DOHH2 (cell line): ENCODE measurements at regions not wholly inside any gene's neighbourhood (a gene's known extent, or its start where the extent isn't known, plus 50 kb on each side); places are given as distances from the start of the nearest gene placed in this dataset.

ENCODE experiments used
- H3F3A ChIP-seq: fragments of 200-600 bp; sonication (generic), shearing (Covaris generic); 2 replicates; pipeline ENCODE4 v1.6.0; 2016; ENCODE audit warnings: antibody characterized with exemption, mild to moderate bottlenecking; ENCODE audit not compliant: control insufficient read depth, insufficient read depth
- H3K27ac ChIP-seq: fragments of 200-600 bp; sonication (generic); 2 replicates; pipeline ENCODE4 v1.5.1; 2014; ENCODE audit warnings: low read depth, mild to moderate bottlenecking, low read length, moderate library complexity
- H3K27me3 ChIP-seq: fragments of 200-600 bp; sonication (generic); 2 replicates; pipeline ENCODE4 v1.6.1; 2014; ENCODE audit warnings: mild to moderate bottlenecking, low read length, mixed read lengths; ENCODE audit not compliant: control insufficient read depth
- H3K36me3 ChIP-seq: fragments of 200-600 bp; sonication (generic); 2 replicates; pipeline ENCODE4 v1.6.1; 2014; ENCODE audit warnings: mild to moderate bottlenecking, low read length, moderate library complexity, mixed read lengths; ENCODE audit not compliant: control insufficient read depth
- H3K4me1 ChIP-seq: fragments of 200-600 bp; sonication (generic); 2 replicates; pipeline ENCODE4 v1.6.1; 2014; ENCODE audit warnings: mild to moderate bottlenecking, low read length, mixed read lengths; ENCODE audit not compliant: control insufficient read depth
- H3K4me2 ChIP-seq: fragments of 200-600 bp; sonication (generic); 2 replicates; pipeline ENCODE4 v1.6.0; 2014; ENCODE audit warnings: mild to moderate bottlenecking, low read length, moderate library complexity
- H3K4me3 ChIP-seq: fragments of 200-600 bp; sonication (generic); 2 replicates; pipeline ENCODE4 v1.5.1; 2014; ENCODE audit warnings: mild to moderate bottlenecking, low read length, mixed read lengths
- H3K79me2 ChIP-seq: fragments of 200-600 bp; sonication (generic); 2 replicates; pipeline ENCODE4 v1.6.1; 2014; ENCODE audit warnings: mild to moderate bottlenecking, low read length, mixed read lengths; ENCODE audit not compliant: control insufficient read depth
- H3K9me2 ChIP-seq: fragments of 200-600 bp; sonication (generic); replicated peaks from 2 replicates; pipeline ENCODE4 v1.6.1; 2014; ENCODE audit warnings: mild to moderate bottlenecking, low read length, mixed read lengths; ENCODE audit not compliant: control insufficient read depth
- H3K9me3 ChIP-seq: fragments of 200-600 bp; sonication (generic); 2 replicates; pipeline ENCODE4 v1.6.1; 2014; ENCODE audit warnings: antibody characterized with exemption, low read length, mixed read lengths; ENCODE audit not compliant: control insufficient read depth, insufficient read depth
- H4K20me1 ChIP-seq: fragments of 200-600 bp; sonication (generic); 2 replicates; pipeline ENCODE4 v1.6.0; 2014; ENCODE audit warnings: low read depth, mild to moderate bottlenecking, antibody characterized with exemption, low read length, moderate library complexity; ENCODE audit not compliant: control insufficient read depth, insufficient read depth
- EZH2phosphoT487 ChIP-seq: fragments of 200-600 bp; sonication (generic); IDR thresholded peaks from 2 replicates; pipeline ENCODE4 v1.6.1; 2017; ENCODE audit warnings: borderline replicate concordance, mild to moderate bottlenecking, antibody characterized with exemption, low read length, moderate library complexity, mixed read lengths
- TF ChIP-seq, protein P1 (sequence below): fragments of 200-600 bp; sonication (generic); IDR thresholded peaks from one replicate; pipeline ENCODE4 v1.5.1; 2014; ENCODE audit warnings: antibody characterized with exemption, mild to moderate bottlenecking, low read depth, low read length; ENCODE audit not compliant: poor library complexity, severe bottlenecking

DNA sequence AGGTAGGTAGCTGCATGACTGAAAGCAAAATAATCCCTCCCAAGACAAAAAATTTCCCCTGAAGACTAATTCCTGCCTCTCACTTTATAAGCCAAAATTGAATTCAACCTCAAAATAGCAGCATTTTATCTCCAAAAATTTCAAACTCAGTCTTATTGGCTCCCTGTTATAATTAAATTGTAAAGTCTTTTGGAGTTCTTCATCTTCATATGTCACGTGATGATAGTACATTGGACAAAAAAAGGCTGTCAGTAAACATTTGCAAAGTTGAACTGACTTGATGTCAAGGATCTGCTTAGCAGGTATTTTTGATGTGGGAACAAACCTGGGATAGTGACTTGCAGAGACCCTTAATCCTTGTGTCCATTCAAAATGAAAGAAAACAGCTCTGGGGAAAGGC, 98.4 kb upstream of the SPRED1 start:
- no peaks in the 10 kb centered on the region for H4K20me1 ChIP-seq
- no peaks in the 10 kb centered on the region for H3K4me1 ChIP-seq
- TF ChIP-seq, protein P1, sequence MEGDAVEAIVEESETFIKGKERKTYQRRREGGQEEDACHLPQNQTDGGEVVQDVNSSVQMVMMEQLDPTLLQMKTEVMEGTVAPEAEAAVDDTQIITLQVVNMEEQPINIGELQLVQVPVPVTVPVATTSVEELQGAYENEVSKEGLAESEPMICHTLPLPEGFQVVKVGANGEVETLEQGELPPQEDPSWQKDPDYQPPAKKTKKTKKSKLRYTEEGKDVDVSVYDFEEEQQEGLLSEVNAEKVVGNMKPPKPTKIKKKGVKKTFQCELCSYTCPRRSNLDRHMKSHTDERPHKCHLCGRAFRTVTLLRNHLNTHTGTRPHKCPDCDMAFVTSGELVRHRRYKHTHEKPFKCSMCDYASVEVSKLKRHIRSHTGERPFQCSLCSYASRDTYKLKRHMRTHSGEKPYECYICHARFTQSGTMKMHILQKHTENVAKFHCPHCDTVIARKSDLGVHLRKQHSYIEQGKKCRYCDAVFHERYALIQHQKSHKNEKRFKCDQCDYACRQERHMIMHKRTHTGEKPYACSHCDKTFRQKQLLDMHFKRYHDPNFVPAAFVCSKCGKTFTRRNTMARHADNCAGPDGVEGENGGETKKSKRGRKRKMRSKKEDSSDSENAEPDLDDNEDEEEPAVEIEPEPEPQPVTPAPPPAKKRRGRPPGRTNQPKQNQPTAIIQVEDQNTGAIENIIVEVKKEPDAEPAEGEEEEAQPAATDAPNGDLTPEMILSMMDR: no peak
- no peak for TF ChIP-seq EZH2phosphoT487
- H3K9me3 ChIP-seq: peaks cover 5% of the 10 kb centered on the region; the same call in 1 of the 2 replicates
- H3K27me3 ChIP-seq: no peaks in the 10 kb centered on the region
- H3K4me3 ChIP-seq: no peak overlapping the region
- H3K36me3 ChIP-seq: no peaks in the 10 kb centered on the region
- H3F3A ChIP-seq: no peaks in the 10 kb centered on the region
- no peaks in the 10 kb centered on the region for H3K9me2 ChIP-seq
- H3K27ac ChIP-seq: no peak overlapping the region
- H3K79me2 ChIP-seq: no peaks in the 10 kb centered on the region
- no peak overlapping the region for H3K4me2 ChIP-seq

DNA sequence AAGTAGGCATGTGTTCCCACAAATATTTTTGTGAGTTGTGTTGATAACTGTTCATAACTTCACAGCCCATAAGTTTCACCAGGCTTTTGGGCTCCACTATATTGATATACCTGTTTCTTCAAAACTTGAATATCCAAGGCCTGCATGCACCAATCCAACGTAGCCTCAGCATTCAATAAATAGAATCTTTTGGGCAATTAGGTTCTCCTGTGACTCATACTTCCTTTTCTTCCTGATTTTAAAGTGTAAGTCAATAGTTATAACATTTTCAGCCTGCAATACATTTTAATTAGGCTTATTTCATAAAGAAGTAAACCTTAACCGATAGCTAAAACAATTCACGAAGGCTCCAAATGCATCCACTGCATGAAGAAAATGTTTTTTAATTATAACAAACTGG, 97.8 kb upstream of the SPRED1 start:
- Histone ChIP-seq H3K4me2 (no peak overlapping the region), H3K27me3 (no peaks in the 10 kb centered on the region), H3K4me3 (no peak overlapping the region), H3K79me2 (no peaks in the 10 kb centered on the region), H3K9me3 (peaks cover 5% of the 10 kb centered on the region; the same call in 1 of the 2 replicates), H3K36me3 (no peaks in the 10 kb centered on the region), H3F3A (no peaks in the 10 kb centered on the region), H3K27ac (no peak overlapping the region), H3K9me2 (no peaks in the 10 kb centered on the region), H3K4me1 (no peaks in the 10 kb centered on the region), H4K20me1 (no peaks in the 10 kb centered on the region)
- TF ChIP-seq, protein P1: no peak
- no peak for TF ChIP-seq EZH2phosphoT487

DNA sequence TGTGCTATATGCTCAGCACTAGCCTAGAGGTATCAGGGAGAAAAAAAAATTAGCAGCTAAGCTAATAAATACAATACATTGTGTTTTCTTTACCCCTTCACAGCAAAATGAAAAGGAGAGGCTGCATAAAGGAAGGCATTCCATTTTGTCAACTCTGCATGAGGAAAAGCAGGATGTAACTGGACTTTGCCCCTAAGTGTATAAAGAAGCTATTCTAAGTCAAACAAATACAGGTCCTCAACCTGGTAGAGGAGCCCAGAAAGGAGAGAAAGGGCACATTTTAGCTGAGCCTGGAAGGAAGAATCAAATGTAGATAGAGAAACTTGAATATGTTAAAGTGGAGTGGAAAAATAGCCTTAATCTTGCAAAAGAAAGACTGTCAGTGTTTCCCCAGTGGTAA, 89.0 kb upstream of the SPRED1 start:
- Histone ChIP-seq H3K27ac (no peak overlapping the region), H3K36me3 (no peaks in the 10 kb centered on the region), H3K79me2 (no peaks in the 10 kb centered on the region), H3K4me2 (no peak overlapping the region), H3K27me3 (peaks cover 6% of the 10 kb centered on the region; the same call in 1 of the 2 replicates), H3K9me3 (no peaks in the 10 kb centered on the region), H3K9me2 (no peaks in the 10 kb centered on the region), H3K4me1 (no peaks in the 10 kb centered on the region), H3F3A (no peaks in the 10 kb centered on the region), H4K20me1 (no peaks in the 10 kb centered on the region), H3K4me3 (no peak overlapping the region)
- no peak for TF ChIP-seq EZH2phosphoT487
- TF ChIP-seq, protein P1: no peak

DNA sequence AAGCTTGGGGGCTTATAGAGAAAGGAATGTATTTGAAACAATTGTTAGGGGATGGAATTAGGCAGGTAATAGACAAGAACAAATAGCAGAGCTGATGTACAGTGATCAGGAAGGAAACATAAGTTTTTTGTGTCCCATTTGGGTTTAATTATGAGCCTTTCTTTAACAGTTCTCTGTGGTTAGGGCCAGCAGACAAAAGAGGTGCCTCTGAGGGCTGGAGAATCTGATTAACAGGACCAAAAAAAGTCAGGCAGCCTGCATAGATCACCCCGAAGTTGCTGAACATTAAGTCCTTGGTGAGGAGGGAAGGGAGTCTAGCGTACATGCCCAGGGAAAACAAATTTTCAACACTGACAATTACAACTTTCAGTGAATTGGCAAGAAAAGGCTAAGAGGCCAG, 88.6 kb upstream of the SPRED1 start:
- Histone ChIP-seq H3K27me3 (peaks cover 6% of the 10 kb centered on the region; the same call in 1 of the 2 replicates), H3K27ac (no peak overlapping the region), H3F3A (no peaks in the 10 kb centered on the region), H3K4me2 (no peak overlapping the region), H3K36me3 (no peaks in the 10 kb centered on the region), H3K79me2 (no peaks in the 10 kb centered on the region), H3K9me2 (no peaks in the 10 kb centered on the region), H4K20me1 (no peaks in the 10 kb centered on the region), H3K4me3 (no peak overlapping the region), H3K4me1 (no peaks in the 10 kb centered on the region), H3K9me3 (no peaks in the 10 kb centered on the region)
- TF ChIP-seq EZH2phosphoT487: no peak
- TF ChIP-seq, protein P1: no peak
